Neural cell (in vitro differentiated cells): ENCODE measurements at regions not wholly inside any gene's neighbourhood (a gene's known extent, or its start where the extent isn't known, plus 50 kb on each side); places are given as distances from the start of the nearest gene placed in this dataset.

Experiments used
- H2AFZ ChIP-seq: fragments of 200-600, 300-800 bp; sonication (generic), shearing (Covaris generic); 2 replicates; pipeline ENCODE4 v1.6.0; 2014; ENCODE audit warnings: low read depth, mild to moderate bottlenecking, antibody characterized with exemption, low read length, moderate library complexity
- H3F3A ChIP-seq: fragments of 200-600 bp; shearing (Covaris generic); 2 replicates; pipeline ENCODE4 v1.6.1; 2016; ENCODE audit warnings: mild to moderate bottlenecking, moderate library complexity, mixed read lengths, antibody characterized with exemption, low read length; ENCODE audit not compliant: insufficient read depth, poor library complexity, severe bottlenecking
- H3K27ac ChIP-seq: fragments of 200-600, 300-800 bp; sonication (generic), shearing (Covaris generic); 2 replicates; pipeline ENCODE4 v1.5.1; 2014; ENCODE audit warnings: mild to moderate bottlenecking, low read length, moderate library complexity
- H3K27me3 ChIP-seq: fragments of 300-800, 200-600 bp; sonication (generic), shearing (Covaris generic); 2 replicates; pipeline ENCODE4 v1.6.0; 2014; ENCODE audit warnings: mild to moderate bottlenecking, low read depth, low read length, moderate library complexity; ENCODE audit not compliant: insufficient read depth
- H3K36me3 ChIP-seq: fragments of 300-800, 200-600 bp; sonication (generic), shearing (Covaris generic); 2 replicates; pipeline ENCODE4 v1.5.1; 2014; ENCODE audit warnings: mild to moderate bottlenecking, antibody characterized with exemption, low read length, moderate library complexity; ENCODE audit not compliant: insufficient read depth
- H3K4me2 ChIP-seq: fragments of 300-800, 200-600 bp; sonication (generic), shearing (Covaris generic); 2 replicates; pipeline ENCODE4 v1.6.0; 2014; ENCODE audit warnings: mild to moderate bottlenecking, low read length
- H3K4me3 ChIP-seq: fragments of 300-800, 200-600 bp; sonication (generic), shearing (Covaris generic); 2 replicates; pipeline ENCODE4 v1.5.1; 2014; ENCODE audit warnings: mild to moderate bottlenecking, low read length, moderate library complexity
- H3K79me2 ChIP-seq: fragments of 200-600 bp; shearing (Covaris generic); replicated peaks from 2 replicates; pipeline ENCODE4 v1.6.0; 2014; ENCODE audit warnings: mild to moderate bottlenecking, low read length, moderate library complexity; ENCODE audit not compliant: insufficient read depth
- H3K9ac ChIP-seq: fragments of 300-800, 200-600 bp; sonication (generic), shearing (Covaris generic); 2 replicates; pipeline ENCODE4 v1.6.1; 2016; ENCODE audit warnings: mild to moderate bottlenecking, low read length, mixed read lengths
- H3K9me2 ChIP-seq: fragments of 200-600 bp; shearing (Covaris generic); 2 replicates; pipeline ENCODE4 v1.6.1; 2016; ENCODE audit warnings: mild to moderate bottlenecking, low read length, mixed read lengths; ENCODE audit not compliant: insufficient read depth
- H3K9me3 ChIP-seq: fragments of 200-600, 300-800 bp; sonication (generic), shearing (Covaris generic); 2 replicates; pipeline ENCODE4 v1.6.1; 2016; ENCODE audit warnings: mild to moderate bottlenecking, mixed run types, low read length, moderate library complexity, mixed read lengths
- H4K20me1 ChIP-seq: fragments of 200-600 bp; shearing (Covaris generic); 2 replicates; pipeline ENCODE4 v1.6.1; 2016; ENCODE audit warnings: mild to moderate bottlenecking, mixed run types; ENCODE audit not compliant: insufficient read depth
- EP300 ChIP-seq: fragments of 450-650 bp; conservative IDR thresholded peaks from 2 replicates; pipeline ENCODE4 v1.6.1; 2014; ENCODE audit warnings: antibody characterized with exemption, mild to moderate bottlenecking, moderate library complexity; ENCODE audit not compliant: poor library complexity, severe bottlenecking
- EZH2 ChIP-seq: fragments of 200-600, 300-800 bp; shearing (Covaris generic), sonication (generic); IDR thresholded peaks from 2 replicates; pipeline ENCODE4 v1.6.1; 2014; ENCODE audit warnings: antibody characterized with exemption, low read length, borderline replicate concordance, mild to moderate bottlenecking; ENCODE audit not compliant: insufficient read depth, poor library complexity, severe bottlenecking
- MXI1 ChIP-seq: fragments of 450-650 bp; conservative IDR thresholded peaks from 2 replicates; pipeline ENCODE4 v1.6.1; 2014; ENCODE audit warnings: antibody characterized with exemption, mild to moderate bottlenecking; ENCODE audit not compliant: poor library complexity, severe bottlenecking
- POLR2AphosphoS5 ChIP-seq: IDR thresholded peaks from 2 replicates; pipeline ENCODE4 v1.6.1; 2012
- RAD21 ChIP-seq: fragments of 450-650 bp; conservative IDR thresholded peaks from 2 replicates; pipeline ENCODE4 v1.6.1; 2014; ENCODE audit warnings: antibody characterized with exemption, mild to moderate bottlenecking, moderate library complexity
- SMC3 ChIP-seq: fragments of 450-650 bp; conservative IDR thresholded peaks from 2 replicates; pipeline ENCODE4 v1.6.1; 2014; ENCODE audit warnings: antibody characterized with exemption, mild to moderate bottlenecking, moderate library complexity; ENCODE audit not compliant: poor library complexity
- TAF1 ChIP-seq: IDR thresholded peaks from 2 replicates; pipeline ENCODE4 v1.6.1; 2012; ENCODE audit warnings: low read depth
- TF ChIP-seq, protein P1 (sequence below): fragments of 450-650 bp; IDR thresholded peaks from 2 replicates; pipeline ENCODE4 v1.5.1; 2014; ENCODE audit warnings: antibody characterized with exemption, mild to moderate bottlenecking, moderate library complexity; ENCODE audit not compliant: poor library complexity, severe bottlenecking
- TF ChIP-seq, protein P2 (sequence below): IDR thresholded peaks from 2 replicates; pipeline ENCODE4 v1.6.1; 2012; ENCODE audit warnings: borderline replicate concordance

DNA sequence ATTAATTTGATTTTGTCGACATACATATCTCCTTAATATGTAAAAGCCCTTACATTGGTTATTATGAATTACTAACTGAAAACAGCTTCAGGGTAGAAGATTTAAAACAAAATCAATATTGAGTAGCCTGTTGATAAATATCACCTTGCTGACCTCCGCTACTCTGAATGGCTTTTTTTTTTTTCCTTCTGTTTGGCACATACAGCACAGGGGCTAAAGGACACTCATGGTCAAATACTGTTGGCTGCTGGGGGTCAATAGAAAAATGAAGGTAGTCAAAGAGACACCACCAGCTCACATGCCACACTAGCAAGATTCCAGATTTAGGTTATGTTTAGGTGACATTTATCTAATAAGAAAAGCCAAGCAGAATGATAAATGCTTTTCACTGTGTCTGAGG is 1642.4 kb upstream of the SLC39A10 start:
- Histone ChIP-seq H3F3A (no peaks in the 10 kb centered on the region), H3K9ac (no peak overlapping the region), H3K79me2 (no peaks in the 10 kb centered on the region), H4K20me1 (no peaks in the 10 kb centered on the region), H2AFZ (no peak overlapping the region), H3K4me3 (no peak overlapping the region), H3K27me3 (no peaks in the 10 kb centered on the region), H3K36me3 (no peaks in the 10 kb centered on the region), H3K27ac (no peak overlapping the region), H3K9me3 (no peaks in the 10 kb centered on the region), H3K4me2 (no peak overlapping the region), H3K9me2 (no peaks in the 10 kb centered on the region)
- TF ChIP-seq, protein P1, sequence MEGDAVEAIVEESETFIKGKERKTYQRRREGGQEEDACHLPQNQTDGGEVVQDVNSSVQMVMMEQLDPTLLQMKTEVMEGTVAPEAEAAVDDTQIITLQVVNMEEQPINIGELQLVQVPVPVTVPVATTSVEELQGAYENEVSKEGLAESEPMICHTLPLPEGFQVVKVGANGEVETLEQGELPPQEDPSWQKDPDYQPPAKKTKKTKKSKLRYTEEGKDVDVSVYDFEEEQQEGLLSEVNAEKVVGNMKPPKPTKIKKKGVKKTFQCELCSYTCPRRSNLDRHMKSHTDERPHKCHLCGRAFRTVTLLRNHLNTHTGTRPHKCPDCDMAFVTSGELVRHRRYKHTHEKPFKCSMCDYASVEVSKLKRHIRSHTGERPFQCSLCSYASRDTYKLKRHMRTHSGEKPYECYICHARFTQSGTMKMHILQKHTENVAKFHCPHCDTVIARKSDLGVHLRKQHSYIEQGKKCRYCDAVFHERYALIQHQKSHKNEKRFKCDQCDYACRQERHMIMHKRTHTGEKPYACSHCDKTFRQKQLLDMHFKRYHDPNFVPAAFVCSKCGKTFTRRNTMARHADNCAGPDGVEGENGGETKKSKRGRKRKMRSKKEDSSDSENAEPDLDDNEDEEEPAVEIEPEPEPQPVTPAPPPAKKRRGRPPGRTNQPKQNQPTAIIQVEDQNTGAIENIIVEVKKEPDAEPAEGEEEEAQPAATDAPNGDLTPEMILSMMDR, result no peak
- TF ChIP-seq TAF1, result no peak
- no peak for TF ChIP-seq RAD21
- TF ChIP-seq EP300, result no peak
- TF ChIP-seq, protein P2, sequence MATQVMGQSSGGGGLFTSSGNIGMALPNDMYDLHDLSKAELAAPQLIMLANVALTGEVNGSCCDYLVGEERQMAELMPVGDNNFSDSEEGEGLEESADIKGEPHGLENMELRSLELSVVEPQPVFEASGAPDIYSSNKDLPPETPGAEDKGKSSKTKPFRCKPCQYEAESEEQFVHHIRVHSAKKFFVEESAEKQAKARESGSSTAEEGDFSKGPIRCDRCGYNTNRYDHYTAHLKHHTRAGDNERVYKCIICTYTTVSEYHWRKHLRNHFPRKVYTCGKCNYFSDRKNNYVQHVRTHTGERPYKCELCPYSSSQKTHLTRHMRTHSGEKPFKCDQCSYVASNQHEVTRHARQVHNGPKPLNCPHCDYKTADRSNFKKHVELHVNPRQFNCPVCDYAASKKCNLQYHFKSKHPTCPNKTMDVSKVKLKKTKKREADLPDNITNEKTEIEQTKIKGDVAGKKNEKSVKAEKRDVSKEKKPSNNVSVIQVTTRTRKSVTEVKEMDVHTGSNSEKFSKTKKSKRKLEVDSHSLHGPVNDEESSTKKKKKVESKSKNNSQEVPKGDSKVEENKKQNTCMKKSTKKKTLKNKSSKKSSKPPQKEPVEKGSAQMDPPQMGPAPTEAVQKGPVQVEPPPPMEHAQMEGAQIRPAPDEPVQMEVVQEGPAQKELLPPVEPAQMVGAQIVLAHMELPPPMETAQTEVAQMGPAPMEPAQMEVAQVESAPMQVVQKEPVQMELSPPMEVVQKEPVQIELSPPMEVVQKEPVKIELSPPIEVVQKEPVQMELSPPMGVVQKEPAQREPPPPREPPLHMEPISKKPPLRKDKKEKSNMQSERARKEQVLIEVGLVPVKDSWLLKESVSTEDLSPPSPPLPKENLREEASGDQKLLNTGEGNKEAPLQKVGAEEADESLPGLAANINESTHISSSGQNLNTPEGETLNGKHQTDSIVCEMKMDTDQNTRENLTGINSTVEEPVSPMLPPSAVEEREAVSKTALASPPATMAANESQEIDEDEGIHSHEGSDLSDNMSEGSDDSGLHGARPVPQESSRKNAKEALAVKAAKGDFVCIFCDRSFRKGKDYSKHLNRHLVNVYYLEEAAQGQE, result no peak
- TF ChIP-seq POLR2AphosphoS5, result no peak
- TF ChIP-seq EZH2, result no peak
- no peak for TF ChIP-seq SMC3
- no peak for TF ChIP-seq MXI1

DNA sequence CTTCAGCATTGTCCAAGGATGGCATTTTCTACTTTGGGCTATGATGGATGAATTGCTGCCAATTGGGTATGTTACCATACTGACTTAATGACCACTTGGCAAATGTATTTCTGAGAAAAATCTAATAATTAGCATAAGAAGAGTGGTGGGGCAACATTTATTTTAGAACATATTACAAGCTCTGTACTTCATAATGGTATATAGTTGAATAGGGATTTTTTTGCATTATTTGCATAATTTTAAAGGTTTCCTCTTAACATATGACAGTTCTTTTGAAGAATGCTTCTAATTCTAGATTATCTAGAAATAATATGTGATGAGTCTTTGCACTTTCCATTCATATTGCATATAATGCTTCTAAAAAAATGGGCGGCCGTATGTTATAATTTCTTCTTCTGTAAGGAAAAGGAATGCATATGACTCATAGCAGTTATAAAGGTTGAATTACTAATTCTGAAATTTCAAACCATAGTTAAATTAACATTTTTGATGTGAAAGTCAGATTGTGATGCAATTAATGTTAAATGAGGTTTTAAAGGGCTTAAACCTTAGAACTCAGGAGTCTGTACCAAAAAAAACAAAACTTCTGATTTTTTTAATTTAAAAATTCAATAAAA is 1652.3 kb upstream of the SLC39A10 start:
- H3K9me3 ChIP-seq, result no peaks in the 10 kb centered on the region
- no peaks in the 10 kb centered on the region for H3K36me3 ChIP-seq
- H3K27me3 ChIP-seq, result peaks cover 3% of the 10 kb centered on the region
- H3K4me3 ChIP-seq, result no peak overlapping the region
- TF ChIP-seq MXI1 (no peak), SMC3 (no peak), EP300 (no peak), TAF1 (no peak), RAD21 (no peak), EZH2 (no peak), POLR2AphosphoS5 (no peak)
- TF ChIP-seq, protein P1, result no peak
- TF ChIP-seq, protein P2, result no peak
- H3K9ac ChIP-seq, result no peak overlapping the region
- no peaks in the 10 kb centered on the region for H3K9me2 ChIP-seq
- H4K20me1 ChIP-seq, result no peaks in the 10 kb centered on the region
- H2AFZ ChIP-seq, result no peak overlapping the region
- no peak overlapping the region for H3K4me2 ChIP-seq
- H3F3A ChIP-seq, result no peaks in the 10 kb centered on the region
- no peaks in the 10 kb centered on the region for H3K79me2 ChIP-seq
- H3K27ac ChIP-seq, result no peak overlapping the region
